ENCODE measurements at regions not wholly inside any gene's neighbourhood (a gene's known extent, or its start where the extent isn't known, plus 50 kb on each side); places are given as distances from the start of the nearest gene placed in this dataset.
A peak's percentile ranks its signal among the peaks of the same experiment; 100 is the strongest.

- no peak for ATAC-seq
Measured at GRCh38 chr1:226816576-226816975, 53.8 kb upstream of the PSEN2 start.

GRCh38 chr1:226814751-226815537 lies 55.5 kb upstream of the PSEN2 start:
- peak in 1 of 2 donors; percentile 25 for ATAC-seq

- no peak for ATAC-seq
Measured at GRCh38 chr1:226813671-226814591, 56.5 kb upstream of the PSEN2 start.

- no peak for ATAC-seq
Measured at GRCh38 chr1:226810681-226811080, 59.7 kb upstream of the PSEN2 start.

- no peak for ATAC-seq
Measured at GRCh38 chr1:226809785-226810571, 60.4 kb upstream of the PSEN2 start.

- ATAC-seq, result no peak
Measured at GRCh38 chr1:226808501-226808900, 61.9 kb upstream of the PSEN2 start.

- no peak for ATAC-seq
Measured at GRCh38 chr1:226806988-226807387, 63.4 kb upstream of the PSEN2 start.

- no peak for ATAC-seq
Measured at GRCh38 chr1:226804907-226805759, 65.3 kb upstream of the PSEN2 start.

DNA sequence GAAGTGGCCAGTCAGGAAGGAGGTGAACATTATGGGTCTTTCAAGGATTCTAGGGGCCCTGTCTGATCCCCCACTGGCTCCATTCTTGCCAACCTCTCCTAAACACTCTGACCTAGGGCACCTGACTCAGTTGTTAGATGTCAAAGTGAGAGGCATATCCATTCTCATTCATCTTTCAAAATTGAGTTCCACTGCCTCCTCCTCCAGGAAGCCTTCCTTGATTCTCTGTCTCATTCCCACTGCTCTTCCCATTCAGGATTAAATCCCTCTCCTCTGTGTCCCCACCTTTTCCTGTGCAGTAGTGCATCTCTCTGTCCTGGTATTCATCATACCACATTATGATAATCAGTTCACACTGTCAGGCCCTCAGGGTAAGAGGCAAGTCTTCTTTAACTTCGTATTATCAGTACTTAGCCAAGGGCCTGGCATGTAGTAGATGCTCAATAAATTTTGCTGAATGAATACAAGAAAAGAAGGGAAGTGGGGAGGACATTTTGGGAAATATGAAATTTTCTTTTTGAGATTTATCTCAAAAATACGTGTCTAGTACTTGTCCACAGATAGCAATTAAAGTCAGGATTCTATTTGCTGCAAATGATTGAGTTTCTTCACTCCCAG lies 61.8 kb upstream of the ITPKB start:
- ATAC-seq, result no peak

DNA sequence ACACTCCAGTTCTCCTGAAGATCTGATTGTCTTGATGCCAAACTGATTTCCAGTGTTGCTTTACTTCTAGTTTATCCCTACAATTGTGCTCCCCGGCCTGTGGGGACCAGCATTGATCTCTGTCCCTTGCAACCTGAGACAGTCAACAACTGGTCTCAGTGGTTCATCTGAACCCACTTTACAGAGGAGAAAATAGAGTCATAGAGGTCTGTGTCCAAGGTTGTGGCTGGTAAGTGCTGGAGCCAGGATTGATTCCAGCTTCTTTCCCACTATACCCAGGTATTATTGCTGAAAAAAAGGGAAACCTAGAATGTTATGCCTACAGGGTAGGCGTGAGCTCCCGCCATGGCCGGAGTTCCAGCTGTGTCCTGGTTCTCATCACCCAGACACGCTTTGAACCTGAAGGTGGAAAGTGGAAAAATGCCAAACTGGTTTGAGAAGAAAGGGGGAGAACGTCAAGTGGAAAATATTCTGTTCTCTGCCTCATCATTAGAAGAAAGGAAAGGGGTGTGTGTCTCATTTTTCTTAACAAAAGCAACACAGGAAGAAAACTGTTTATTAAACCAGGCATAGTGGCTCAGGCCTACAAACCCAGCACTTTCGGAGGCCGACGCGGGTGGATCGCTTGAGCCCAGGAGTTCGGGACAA lies 60.7 kb upstream of the ITPKB start:
- ATAC-seq, result no peak

DNA sequence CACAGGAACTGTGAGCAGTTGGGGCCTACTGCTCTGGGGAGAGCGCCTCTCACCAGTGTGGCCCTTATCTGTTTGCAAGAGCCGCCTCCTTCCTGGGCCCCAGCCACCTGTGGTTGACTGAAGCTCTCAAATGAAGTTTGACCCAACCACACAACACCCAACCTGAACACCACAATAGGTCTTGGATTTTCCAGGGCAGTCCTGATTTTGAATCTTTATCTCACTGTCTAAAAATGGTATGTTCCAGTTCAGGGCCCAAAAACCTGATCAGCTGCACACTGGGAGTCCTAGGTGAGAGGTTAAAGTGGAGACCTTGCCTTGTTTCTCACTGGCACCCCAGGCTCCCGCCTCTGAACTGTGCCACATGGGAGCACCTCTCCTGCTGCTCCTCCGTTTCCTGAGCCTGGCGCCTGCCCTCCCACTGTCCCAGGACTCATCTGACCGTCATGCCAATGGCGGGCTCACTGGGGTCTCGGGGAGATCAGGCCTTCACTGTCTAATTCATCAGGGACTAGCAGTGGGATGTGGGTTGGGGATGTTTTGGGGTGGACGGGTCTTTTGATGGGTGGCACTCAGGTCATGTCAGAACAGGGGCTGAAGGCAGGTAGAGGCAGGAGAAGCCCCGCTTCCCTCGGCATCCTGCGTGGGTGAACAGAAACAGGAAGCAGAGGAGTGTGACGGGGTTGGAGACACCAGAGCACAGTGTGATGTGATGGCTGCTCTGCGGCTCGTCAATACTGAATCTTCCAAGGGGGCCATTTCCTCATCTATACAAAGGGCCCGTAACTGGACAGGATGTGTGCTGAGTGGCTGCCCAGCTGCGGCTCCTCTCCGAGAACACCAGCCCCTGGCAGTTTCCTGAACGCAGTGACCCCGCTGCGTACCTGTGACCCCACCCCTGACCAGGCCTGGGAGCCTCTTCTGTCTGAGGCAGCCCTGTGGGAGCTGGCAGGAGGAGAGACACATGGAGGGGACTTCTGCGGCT lies 59.6 kb upstream of the ITPKB start:
- peak; percentile 70 to 76 for ATAC-seq

DNA sequence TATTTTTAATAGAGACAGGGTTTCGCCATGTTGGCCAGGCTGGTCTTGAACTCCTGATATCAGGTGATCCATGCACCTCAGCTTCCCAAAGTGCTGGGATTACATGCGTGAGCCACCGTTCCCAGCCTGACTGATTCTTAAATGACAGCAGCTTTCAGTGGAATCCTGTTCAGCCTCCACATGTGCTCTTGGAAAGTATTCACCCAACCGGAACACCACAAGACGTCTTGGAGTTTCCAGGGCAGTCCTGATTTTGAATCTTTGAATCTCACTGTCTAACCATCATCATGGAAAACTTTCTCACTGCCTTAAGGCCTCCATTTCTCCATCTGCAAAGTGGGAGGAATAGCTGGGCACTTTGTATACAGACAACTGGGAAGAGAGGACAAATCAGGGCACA lies 58.1 kb upstream of the ITPKB start:
- ATAC-seq, result no peak

DNA sequence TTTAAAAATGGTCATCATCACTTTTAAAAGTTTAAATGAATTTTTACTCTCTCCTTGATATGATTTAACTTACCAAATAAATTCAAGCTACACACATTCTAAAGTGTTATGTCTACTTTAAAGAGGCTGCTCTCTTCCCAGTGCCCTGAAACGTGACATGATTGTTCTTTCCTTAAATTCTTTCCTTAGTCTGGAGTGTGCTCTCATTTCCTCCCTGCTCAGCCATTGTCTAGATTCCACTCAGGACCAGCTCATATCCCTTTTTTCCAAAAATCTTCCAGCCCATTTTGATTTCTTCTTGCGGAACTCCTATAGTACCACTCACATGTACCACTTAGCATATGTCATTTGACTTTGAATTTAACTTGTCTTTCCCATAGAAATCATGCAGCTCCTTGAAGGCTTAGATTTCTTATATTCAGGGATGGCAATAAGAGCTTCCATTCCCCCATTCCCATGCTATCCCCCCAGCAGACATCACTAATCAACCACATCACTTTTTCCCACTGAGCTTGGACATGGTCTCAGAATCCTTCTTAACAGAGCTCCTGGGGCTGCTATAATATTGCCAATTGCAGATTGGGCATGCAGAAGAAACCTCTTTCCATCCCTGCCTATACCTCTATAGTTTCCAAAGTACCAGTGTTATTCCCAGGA lies 54.7 kb upstream of the ITPKB start:
- ATAC-seq, result no peak

- ATAC-seq, result no peak
Measured at GRCh38 chr1:226792368-226792767, 53.3 kb upstream of the ITPKB start.

DNA sequence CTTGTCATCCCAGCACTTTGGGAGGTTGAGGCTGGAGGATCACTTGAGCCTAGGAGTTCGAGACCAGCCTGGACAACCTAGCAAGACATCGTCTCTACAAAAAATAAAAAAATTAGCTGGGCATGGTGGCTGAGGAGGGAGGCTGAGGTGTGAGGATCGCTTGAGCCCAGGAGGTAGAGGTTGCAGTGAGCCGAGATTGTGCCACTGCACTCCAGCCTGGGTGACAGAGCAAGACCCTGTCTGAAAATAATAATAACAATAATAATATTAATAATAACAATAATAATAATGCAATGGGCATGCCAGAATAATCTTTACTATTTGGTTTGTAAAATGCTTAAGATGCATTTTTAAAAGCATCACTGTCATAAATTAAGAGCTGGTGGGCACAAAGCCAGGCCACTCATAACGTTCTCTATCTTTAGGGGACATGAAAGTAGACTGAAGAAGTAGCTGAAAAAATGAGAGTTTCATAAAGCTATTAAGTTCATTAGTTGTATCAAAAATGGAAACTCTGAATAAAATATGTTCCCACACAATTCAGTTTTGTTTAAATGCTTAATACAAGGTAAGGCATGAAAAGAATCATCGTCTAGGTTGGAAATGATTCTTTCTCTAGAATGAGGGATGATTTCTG lies 51.6 kb upstream of the ITPKB start:
- ATAC-seq, result no peak

GRCh38 chr1:226788965-226789364 lies 49.9 kb upstream of the ITPKB start:
- peak in 1 of 2 donors; percentile 36 for ATAC-seq

All from activated CD4-positive, CD25-positive, alpha-beta regulatory T cell treated with anti-CD3 and anti-CD28 coated beads, Interleukin-2, amount 50 U/mL, for 24 hours (primary cell).